Non-pigmented ciliary epithelial cell (primary cell): ENCODE measurements at regions not wholly inside any gene's neighbourhood (a gene's known extent, or its start where the extent isn't known, plus 50 kb on each side); places are given as distances from the start of the nearest gene placed in this dataset.

Experiments used
- DNase-seq: peaks from one replicate; pipeline ENCODE4 v3.0.0-alpha.2; 2010; ENCODE audit warnings: low read depth

- no peak for DNase-seq
Measured at GRCh38 chr11:130775306-130776060, 140.8 kb downstream of the SNX19 start.

GRCh38 chr11:130776061-130776419, 140.2 kb downstream of the SNX19 start:
- DNase-seq: no peak

GRCh38 chr11:130778026-130778425, 138.3 kb downstream of the SNX19 start:
- DNase-seq: no peak

- DNase-seq: no peak
Measured at GRCh38 chr11:130778705-130779104, 137.6 kb downstream of the SNX19 start.

GRCh38 chr11:130779267-130779666, 137.0 kb downstream of the SNX19 start:
- DNase-seq: no peak

GRCh38 chr11:130779943-130780342, 136.3 kb downstream of the SNX19 start:
- DNase-seq: no peak

GRCh38 chr11:130780437-130780836, 135.8 kb downstream of the SNX19 start:
- no peak for DNase-seq

GRCh38 chr11:130781931-130782330, 134.3 kb downstream of the SNX19 start:
- no peak for DNase-seq

GRCh38 chr11:130782361-130783222, 133.7 kb downstream of the SNX19 start:
- DNase-seq: no peak

- DNase-seq: no peak
Measured at GRCh38 chr11:130783323-130783722, 133.0 kb downstream of the SNX19 start.

GRCh38 chr11:130785380-130786116, 130.7 kb downstream of the SNX19 start:
- no peak for DNase-seq

- DNase-seq: no peak
Measured at GRCh38 chr11:130786586-130786985, 129.7 kb downstream of the SNX19 start.

- DNase-seq: no peak
Measured at GRCh38 chr11:130787092-130787616, 129.1 kb downstream of the SNX19 start.

GRCh38 chr11:130787973-130788570, 128.2 kb downstream of the SNX19 start:
- DNase-seq: no peak

- no peak for DNase-seq
Measured at GRCh38 chr11:130789056-130789640, 127.1 kb downstream of the SNX19 start.

GRCh38 chr11:130790689-130791088, 125.6 kb downstream of the SNX19 start:
- no peak for DNase-seq

GRCh38 chr11:130792772-130793171, 123.5 kb downstream of the SNX19 start:
- DNase-seq: no peak

GRCh38 chr11:130796828-130797227, 119.5 kb downstream of the SNX19 start:
- DNase-seq: no peak

- DNase-seq: peak; percentile 90
Measured at GRCh38 chr11:130798280-130798679, 118.0 kb downstream of the SNX19 start.

GRCh38 chr11:130798801-130799200, 117.5 kb downstream of the SNX19 start:
- no peak for DNase-seq

- DNase-seq: no peak
Measured at GRCh38 chr11:130801333-130802122, 114.8 kb downstream of the SNX19 start.
